GM04503 (cell line): ENCODE measurements at regions not wholly inside any gene's neighbourhood (a gene's known extent, or its start where the extent isn't known, plus 50 kb on each side); places are given as distances from the start of the nearest gene placed in this dataset.
A peak's percentile ranks its signal among the peaks of the same experiment; 100 is the strongest.

Source experiments
- DNase-seq: peaks from one replicate; pipeline ENCODE4 v3.0.0-alpha.2; 2012; ENCODE audit warnings: low read depth

DNA sequence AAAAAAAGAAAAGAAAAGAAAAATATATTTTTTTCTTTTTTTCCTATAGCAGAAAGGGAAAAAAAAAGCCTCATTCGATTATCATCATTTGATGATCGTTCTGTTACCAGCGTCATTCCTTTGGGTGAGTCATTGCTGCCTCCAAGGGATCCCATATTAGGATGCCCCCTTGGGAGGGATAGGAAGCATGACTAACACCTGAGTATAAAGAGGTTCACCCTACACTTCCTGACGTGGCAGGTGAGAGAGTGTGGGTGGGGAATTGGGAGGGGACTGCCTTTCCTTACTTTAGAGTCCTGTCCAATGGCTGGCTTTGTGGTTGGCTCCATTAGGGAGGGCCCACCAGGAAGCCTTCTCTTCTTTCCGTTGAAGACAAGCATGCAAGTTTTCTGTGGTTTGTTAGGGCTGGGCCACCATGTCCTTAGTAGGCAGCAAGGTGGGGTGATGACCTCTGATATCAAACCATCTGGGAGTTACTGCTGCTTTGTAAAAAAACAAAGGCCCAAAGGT lies 56.1 kb upstream of the FUT8 start:
- peak; percentile 56 for DNase-seq

DNA sequence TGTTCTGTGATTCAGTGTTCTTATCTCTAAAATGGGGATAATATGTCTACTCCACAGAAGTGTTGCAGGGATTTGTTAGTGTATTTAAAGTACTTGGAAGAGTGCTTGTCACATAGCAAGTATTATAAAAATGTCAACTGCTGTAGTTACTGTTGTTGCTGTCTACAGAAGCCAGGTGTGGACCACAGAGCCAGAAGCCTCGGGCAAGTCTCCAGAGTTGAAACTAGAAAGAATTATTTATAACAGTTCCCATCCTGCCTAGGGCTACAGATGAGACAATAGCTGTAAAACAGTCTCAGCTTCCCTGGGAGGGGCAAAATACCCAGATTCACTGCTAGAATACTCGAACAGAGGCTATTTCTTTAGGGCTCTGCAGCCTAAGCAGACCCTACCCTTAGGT lies 55.4 kb upstream of the FUT8 start:
- DNase-seq, result no peak

DNA sequence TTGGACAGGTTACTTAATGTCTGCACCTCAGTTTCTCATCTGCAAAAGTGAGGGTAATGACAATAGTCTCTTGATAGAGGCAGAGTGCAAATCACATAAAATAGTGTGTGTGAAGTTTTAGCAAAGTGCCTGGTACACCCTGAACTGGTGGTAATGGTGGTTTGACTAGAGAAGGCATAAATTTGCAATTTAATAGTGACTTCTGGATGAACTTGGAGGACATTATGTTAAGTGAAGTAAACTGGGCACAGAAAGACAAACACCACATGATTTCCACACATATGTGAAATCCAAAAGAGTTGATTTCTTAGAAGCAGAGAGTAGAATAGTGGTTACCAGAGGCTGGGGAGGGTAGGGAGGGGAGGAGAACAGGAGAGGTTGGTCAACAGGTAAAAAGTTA lies 54.8 kb upstream of the FUT8 start:
- no peak for DNase-seq

DNA sequence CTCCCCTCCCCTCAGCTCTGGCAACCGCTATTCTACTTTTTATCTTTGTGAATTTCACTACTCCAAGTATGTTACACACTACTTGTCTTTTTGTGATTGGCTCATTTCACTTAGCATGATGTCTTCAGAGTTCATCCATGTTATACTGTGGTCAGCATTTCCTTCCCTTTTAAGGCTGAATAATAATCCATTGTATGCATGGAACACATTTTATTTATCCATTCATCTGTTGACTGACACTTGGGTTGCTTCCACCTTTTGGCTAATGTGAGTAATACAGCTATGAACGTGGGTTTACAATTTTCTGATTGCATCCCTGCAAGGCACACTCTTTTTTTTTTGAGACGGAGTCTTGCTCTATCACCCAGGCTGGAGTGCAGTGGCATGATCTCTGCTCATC lies 53.0 kb upstream of the FUT8 start:
- no peak for DNase-seq

DNA sequence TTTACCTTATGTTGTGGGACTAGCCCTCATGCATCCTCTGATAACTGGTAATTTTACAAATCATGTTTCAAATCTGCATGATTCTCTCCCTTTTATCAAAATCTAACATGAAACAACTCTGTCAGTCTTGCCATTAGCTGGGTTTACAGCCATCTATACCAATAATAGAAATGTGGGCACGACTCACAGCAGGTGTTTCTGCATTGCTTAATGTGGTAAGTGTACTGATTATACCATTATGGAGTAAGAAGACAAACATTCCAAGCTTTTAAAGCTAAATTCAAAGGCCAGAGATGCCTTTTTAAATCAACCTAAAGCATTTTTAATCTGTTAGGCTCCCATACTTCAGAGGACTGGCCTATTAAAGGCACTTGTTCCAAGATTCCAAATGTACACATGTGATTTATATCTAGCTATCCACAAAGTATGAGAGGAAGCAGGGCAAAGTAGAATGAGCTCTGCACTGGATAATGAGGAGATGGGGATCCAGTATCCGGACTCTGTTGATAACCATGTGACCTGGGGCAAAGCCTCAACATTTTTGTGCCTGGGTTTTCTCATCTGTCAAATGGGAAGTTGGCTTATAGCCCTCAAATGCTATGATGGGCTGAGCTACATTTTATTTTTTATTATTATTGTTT lies 52.3 kb upstream of the FUT8 start:
- no peak for DNase-seq

DNA sequence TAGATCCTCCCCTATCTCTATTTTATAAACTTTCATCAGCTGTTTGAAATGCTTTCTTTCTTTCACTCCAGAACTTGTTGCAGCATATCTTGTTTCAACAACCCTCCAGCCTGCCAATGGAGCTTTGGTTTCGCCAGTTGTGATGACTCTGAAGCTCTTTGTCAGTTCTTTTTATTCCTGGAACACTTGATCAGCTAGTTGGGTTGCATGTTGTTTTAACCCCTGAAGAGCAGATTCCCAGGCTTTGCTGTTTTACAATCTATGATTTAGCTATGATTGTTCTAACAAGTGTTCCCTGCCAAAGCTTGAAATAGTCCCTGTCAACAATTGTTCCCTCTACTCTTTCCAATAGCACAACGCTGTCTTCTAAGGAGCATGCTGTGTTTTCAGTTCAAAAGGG lies 50.6 kb upstream of the FUT8 start:
- DNase-seq, result peak; percentile 39
